ENCODE measurements at regions not wholly inside any gene's neighbourhood (a gene's known extent, or its start where the extent isn't known, plus 50 kb on each side); places are given as distances from the start of the nearest gene placed in this dataset.

GRCh38 chrX:110847334-110847733 is 51.7 kb upstream of the CHRDL1 start:
- DNase-seq, result peak; percentile 57

GRCh38 chrX:110846071-110846470 is 50.5 kb upstream of the CHRDL1 start:
- DNase-seq, result no peak
